ENCODE measurements at regions not wholly inside any gene's neighbourhood (a gene's known extent, or its start where the extent isn't known, plus 50 kb on each side); places are given as distances from the start of the nearest gene placed in this dataset.
"Not testable (repeated sequence)": the region's sequence is repeated elsewhere in the genome, so short reads cannot be mapped to it uniquely, and the experiment has no call there.

- no peak overlapping the region for H3K4me3 ChIP-seq (ENCODE audit: low read length)
- peak; percentile 49 for DNase-seq (ENCODE audit: low read depth, low spot score)
Measured at GRCh38 chr6:98041921-98042320, 758.9 kb upstream of the MMS22L start.

GRCh38 chr6:98044151-98044561 is 761.1 kb upstream of the MMS22L start:
- no peak for DNase-seq (ENCODE audit: low read depth, low spot score)
- no peak overlapping the region for H3K4me3 ChIP-seq (ENCODE audit: low read length)

GRCh38 chr6:98044791-98045470 is 761.9 kb upstream of the MMS22L start:
- DNase-seq (ENCODE audit: low read depth, low spot score): no peak
- no peak overlapping the region for H3K4me3 ChIP-seq (ENCODE audit: low read length)

- no peak for DNase-seq (ENCODE audit: low read depth, low spot score)
- H3K4me3 ChIP-seq (ENCODE audit: low read length): no peak overlapping the region
Measured at GRCh38 chr6:98047164-98047563, 764.1 kb upstream of the MMS22L start.

- DNase-seq (ENCODE audit: low read depth, low spot score): no peak
- H3K4me3 ChIP-seq (ENCODE audit: low read length): no peak overlapping the region
Measured at GRCh38 chr6:98047871-98048270, 764.9 kb upstream of the MMS22L start.

- no peak overlapping the region for H3K4me3 ChIP-seq (ENCODE audit: low read length)
- DNase-seq (ENCODE audit: low read depth, low spot score): peak; percentile 18
Measured at GRCh38 chr6:98054453-98054852, 771.4 kb upstream of the MMS22L start.

- no peak overlapping the region for H3K4me3 ChIP-seq (ENCODE audit: low read length)
- DNase-seq (ENCODE audit: low read depth, low spot score): no peak
Measured at GRCh38 chr6:98056955-98057354, 773.9 kb upstream of the MMS22L start.

GRCh38 chr6:98067375-98067774 is 767.0 kb upstream of the POU3F2 start:
- no peak overlapping the region for H3K4me3 ChIP-seq (ENCODE audit: low read length)
- DNase-seq (ENCODE audit: low read depth, low spot score): no peak

- not testable (repeated sequence) for H3K4me3 ChIP-seq (ENCODE audit: low read length)
Measured at GRCh38 chr6:98088537-98088936, 745.8 kb upstream of the POU3F2 start.

GRCh38 chr6:98092331-98092730 is 742.0 kb upstream of the POU3F2 start:
- no peak overlapping the region for H3K4me3 ChIP-seq (ENCODE audit: low read length)
- DNase-seq (ENCODE audit: low read depth, low spot score): no peak

More at GRCh38 chr6:98088537-98088936, 745.8 kb upstream of the POU3F2 start:
- not testable (repeated sequence) for DNase-seq (ENCODE audit: low read depth, low spot score)

GRCh38 chr6:98094696-98095095 is 739.7 kb upstream of the POU3F2 start:
- H3K4me3 ChIP-seq (ENCODE audit: low read length): no peak overlapping the region
- DNase-seq (ENCODE audit: low read depth, low spot score): no peak

- no peak overlapping the region for H3K4me3 ChIP-seq (ENCODE audit: low read length)
- no peak for DNase-seq (ENCODE audit: low read depth, low spot score)
Measured at GRCh38 chr6:98107801-98108200, 726.6 kb upstream of the POU3F2 start.

GRCh38 chr6:98116455-98116854 is 717.9 kb upstream of the POU3F2 start:
- H3K4me3 ChIP-seq (ENCODE audit: low read length): no peak overlapping the region
- no peak for DNase-seq (ENCODE audit: low read depth, low spot score)

GRCh38 chr6:98117068-98117467 is 717.3 kb upstream of the POU3F2 start:
- H3K4me3 ChIP-seq (ENCODE audit: low read length): no peak overlapping the region
- no peak for DNase-seq (ENCODE audit: low read depth, low spot score)

- no peak overlapping the region for H3K4me3 ChIP-seq (ENCODE audit: low read length)
- DNase-seq (ENCODE audit: low read depth, low spot score): no peak
Measured at GRCh38 chr6:98118397-98119045, 715.9 kb upstream of the POU3F2 start.

GRCh38 chr6:98124171-98124570 is 710.2 kb upstream of the POU3F2 start:
- no peak for DNase-seq (ENCODE audit: low read depth, low spot score)

GRCh38 chr6:98131290-98131990 is 702.9 kb upstream of the POU3F2 start:
- no peak overlapping the region for H3K4me3 ChIP-seq (ENCODE audit: low read length)
- DNase-seq (ENCODE audit: low read depth, low spot score): no peak

More at GRCh38 chr6:98124171-98124570, 710.2 kb upstream of the POU3F2 start:
- no peak overlapping the region for H3K4me3 ChIP-seq (ENCODE audit: low read length)

GRCh38 chr6:98136333-98136732 is 698.0 kb upstream of the POU3F2 start:
- DNase-seq (ENCODE audit: low read depth, low spot score): no peak
- H3K4me3 ChIP-seq (ENCODE audit: low read length): no peak overlapping the region

- no peak for DNase-seq (ENCODE audit: low read depth, low spot score)
- no peak overlapping the region for H3K4me3 ChIP-seq (ENCODE audit: low read length)
Measured at GRCh38 chr6:98137391-98137790, 697.0 kb upstream of the POU3F2 start.

GRCh38 chr6:98142839-98143238 is 691.5 kb upstream of the POU3F2 start:
- DNase-seq (ENCODE audit: low read depth, low spot score): no peak
- no peak overlapping the region for H3K4me3 ChIP-seq (ENCODE audit: low read length)

Data from Jurkat, Clone E6-1 (cell line).